SJCRH30 (cell line): ENCODE measurements at regions not wholly inside any gene's neighbourhood (a gene's known extent, or its start where the extent isn't known, plus 50 kb on each side); places are given as distances from the start of the nearest gene placed in this dataset.
"Not testable (repeated sequence)": the region's sequence is repeated elsewhere in the genome, so short reads cannot be mapped to it uniquely, and the experiment has no call there.

Experiments
- DNase-seq, 2 experiments: peaks; one replicate each; pipeline ENCODE4 v3.0.0-alpha.2; 2015 to 2020
- H3K27ac ChIP-seq: fragments of 250-450 bp; sonication (Bioruptor Pico); 2 replicates; pipeline ENCODE4 v1.5.1; 2020; ENCODE audit warnings: mild to moderate bottlenecking, moderate library complexity
- H3K27me3 ChIP-seq: fragments of 250-450 bp; sonication (Bioruptor Pico); 2 replicates; pipeline ENCODE4 v1.5.1; 2020; ENCODE audit warnings: mild to moderate bottlenecking, moderate library complexity
- H3K36me3 ChIP-seq: fragments of 250-450 bp; sonication (Bioruptor Pico); 2 replicates; pipeline ENCODE4 v1.5.1; 2020; ENCODE audit warnings: mild to moderate bottlenecking, moderate library complexity
- H3K4me1 ChIP-seq: fragments of 250-450 bp; sonication (Bioruptor Pico); 2 replicates; pipeline ENCODE4 v1.5.1; 2020; ENCODE audit warnings: mild to moderate bottlenecking, moderate library complexity
- H3K4me3 ChIP-seq: fragments of 250-450 bp; sonication (Bioruptor Pico); 2 replicates; pipeline ENCODE4 v1.5.1; 2020; ENCODE audit warnings: mild to moderate bottlenecking, moderate library complexity
- H3K9me3 ChIP-seq: fragments of 250-450 bp; sonication (Bioruptor Pico); replicated peaks from 2 replicates; pipeline ENCODE4 v1.5.1; 2020; ENCODE audit warnings: mild to moderate bottlenecking, moderate library complexity

DNA sequence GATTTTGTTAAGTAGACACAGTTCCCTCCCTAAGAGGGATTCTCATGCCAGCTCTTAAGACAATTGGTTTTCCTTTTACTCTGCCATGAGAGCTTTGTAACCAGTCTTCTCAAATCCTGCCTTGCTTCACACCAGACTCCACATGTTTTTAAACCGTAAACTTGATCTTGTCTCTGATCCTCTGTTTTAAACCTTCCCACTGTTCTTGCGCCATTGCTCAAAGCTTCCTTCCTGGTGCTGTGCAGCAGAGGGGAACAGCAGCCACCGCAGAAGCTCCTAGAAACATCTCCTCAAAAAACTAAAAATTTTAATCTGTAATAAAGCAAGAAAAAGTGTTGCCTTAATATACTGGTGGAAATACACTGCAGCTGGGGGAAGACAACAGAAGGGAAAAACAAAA is 154.5 kb upstream of the SATB1 start:
- no peaks in the 10 kb centered on the region for H3K27me3 ChIP-seq
- H3K4me1 ChIP-seq = no peaks in the 10 kb centered on the region
- H3K4me3 ChIP-seq = no peak overlapping the region
- no peak for DNase-seq
- no peak overlapping the region for H3K27ac ChIP-seq
- H3K36me3 ChIP-seq = no peaks in the 10 kb centered on the region
- H3K9me3 ChIP-seq = no peaks in the 10 kb centered on the region

DNA sequence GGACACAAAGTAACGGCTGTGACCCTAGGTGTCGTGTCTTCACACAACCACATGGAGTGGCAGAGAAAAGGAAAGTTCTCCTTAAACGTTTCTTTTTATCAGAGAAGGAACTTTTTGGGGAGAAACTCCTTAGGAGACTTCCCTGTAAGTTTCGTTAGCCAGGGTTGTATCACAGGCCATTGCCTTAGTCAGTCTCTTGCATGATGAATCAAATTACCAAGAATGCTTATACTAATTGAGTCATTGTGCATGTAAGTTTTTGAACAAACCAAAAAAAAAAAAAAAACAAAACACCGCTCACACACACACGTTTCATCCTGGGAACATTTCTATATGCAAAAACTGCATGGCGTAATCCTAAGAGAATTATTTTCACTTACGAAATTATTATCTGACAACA is 150.4 kb upstream of the SATB1 start:
- Histone ChIP-seq H3K27me3 (no peaks in the 10 kb centered on the region), H3K4me3 (no peak overlapping the region), H3K36me3 (no peaks in the 10 kb centered on the region), H3K9me3 (no peaks in the 10 kb centered on the region), H3K4me1 (no peaks in the 10 kb centered on the region), H3K27ac (no peak overlapping the region)
- no peak for DNase-seq

DNA sequence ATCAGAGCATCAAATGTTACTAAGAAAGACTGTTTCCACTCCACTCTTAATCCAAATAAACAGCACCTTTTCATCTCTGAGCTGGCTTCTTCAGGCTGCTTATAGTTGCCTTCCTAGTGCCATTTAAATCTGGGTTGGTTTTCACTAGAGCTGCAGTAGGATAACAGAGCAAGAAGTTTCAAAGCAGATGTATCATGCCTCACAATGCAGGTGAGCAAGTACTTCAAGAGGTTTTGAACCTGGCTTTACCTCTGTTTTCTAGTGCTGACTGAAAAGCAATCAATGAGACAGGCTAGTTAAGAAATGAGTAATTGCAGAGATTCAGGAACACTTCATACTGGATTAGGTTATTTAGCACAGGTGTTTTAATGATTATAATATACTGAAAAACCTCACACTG is 147.7 kb upstream of the SATB1 start:
- H3K27me3 ChIP-seq = no peaks in the 10 kb centered on the region
- H3K4me1 ChIP-seq = no peaks in the 10 kb centered on the region
- H3K9me3 ChIP-seq = no peaks in the 10 kb centered on the region
- H3K36me3 ChIP-seq = no peaks in the 10 kb centered on the region
- H3K4me3 ChIP-seq = no peak overlapping the region
- H3K27ac ChIP-seq = no peak overlapping the region
- no peak for DNase-seq

DNA sequence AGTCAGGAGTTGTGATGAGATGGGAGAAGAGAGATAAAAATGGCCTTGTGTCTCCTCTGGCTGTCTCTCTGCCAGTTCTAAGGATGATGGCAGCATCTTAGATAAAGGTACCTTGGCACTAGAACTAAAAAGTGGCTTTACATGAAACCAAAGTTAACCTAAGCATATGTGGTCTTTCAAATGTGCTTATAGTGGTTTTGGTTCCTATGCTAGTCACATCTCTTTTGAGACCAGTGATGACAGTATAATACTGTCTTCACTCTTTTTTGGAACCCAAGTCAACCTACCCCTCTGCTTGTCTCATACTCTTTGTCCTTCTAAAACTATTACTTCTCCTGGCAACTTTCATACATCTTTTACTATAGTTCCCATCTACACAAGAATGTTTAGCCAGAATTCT is 142.2 kb upstream of the SATB1 start:
- Histone ChIP-seq H3K27ac (no peak overlapping the region), H3K4me3 (no peak overlapping the region), H3K27me3 (no peaks in the 10 kb centered on the region), H3K4me1 (no peaks in the 10 kb centered on the region), H3K9me3 (no peaks in the 10 kb centered on the region), H3K36me3 (no peaks in the 10 kb centered on the region)
- no peak for DNase-seq

DNA sequence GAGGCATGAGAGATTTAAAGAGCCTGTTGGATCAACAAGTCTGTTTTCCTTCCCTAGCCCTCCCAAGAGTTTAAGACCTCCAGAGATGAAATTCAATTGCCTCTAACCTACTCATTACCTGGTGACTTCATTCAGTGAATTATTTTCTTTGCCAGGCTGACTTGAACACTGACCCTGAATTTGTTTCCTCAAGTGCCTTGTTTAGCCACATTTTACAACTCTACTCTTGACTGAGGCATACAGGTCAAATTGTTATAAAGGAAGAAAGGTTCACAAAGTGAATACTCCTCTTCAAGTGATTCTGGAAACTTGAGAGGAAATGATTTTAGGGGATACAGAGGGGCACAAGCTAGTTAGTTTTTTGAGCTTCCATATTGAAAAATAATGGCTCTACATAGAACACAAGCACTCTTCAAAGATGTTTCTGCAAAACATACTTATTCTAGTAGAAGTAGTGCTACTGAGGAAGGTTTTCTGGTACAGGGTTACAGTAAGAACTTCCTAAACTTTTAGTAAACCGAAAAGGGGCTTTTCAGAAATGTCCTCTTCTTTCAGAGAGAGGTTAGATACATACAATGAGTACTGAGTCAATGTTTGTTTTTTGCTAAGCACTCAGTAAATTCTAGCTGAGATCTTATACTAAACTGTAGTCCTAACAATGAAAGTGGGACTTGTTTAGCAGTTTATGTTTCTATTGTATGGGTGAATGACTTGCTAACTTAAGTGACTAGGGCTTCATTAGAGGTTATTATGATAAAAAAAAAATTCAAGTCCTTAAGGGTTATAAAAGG is 137.4 kb upstream of the SATB1 start:
- DNase-seq = no peak
- no peaks in the 10 kb centered on the region; the same call in 1 of the 2 replicates for H3K27me3 ChIP-seq
- H3K27ac ChIP-seq = no peak overlapping the region
- H3K4me3 ChIP-seq = no peak overlapping the region
- H3K36me3 ChIP-seq = no peaks in the 10 kb centered on the region
- H3K4me1 ChIP-seq = no peaks in the 10 kb centered on the region
- H3K9me3 ChIP-seq = no peaks in the 10 kb centered on the region

DNA sequence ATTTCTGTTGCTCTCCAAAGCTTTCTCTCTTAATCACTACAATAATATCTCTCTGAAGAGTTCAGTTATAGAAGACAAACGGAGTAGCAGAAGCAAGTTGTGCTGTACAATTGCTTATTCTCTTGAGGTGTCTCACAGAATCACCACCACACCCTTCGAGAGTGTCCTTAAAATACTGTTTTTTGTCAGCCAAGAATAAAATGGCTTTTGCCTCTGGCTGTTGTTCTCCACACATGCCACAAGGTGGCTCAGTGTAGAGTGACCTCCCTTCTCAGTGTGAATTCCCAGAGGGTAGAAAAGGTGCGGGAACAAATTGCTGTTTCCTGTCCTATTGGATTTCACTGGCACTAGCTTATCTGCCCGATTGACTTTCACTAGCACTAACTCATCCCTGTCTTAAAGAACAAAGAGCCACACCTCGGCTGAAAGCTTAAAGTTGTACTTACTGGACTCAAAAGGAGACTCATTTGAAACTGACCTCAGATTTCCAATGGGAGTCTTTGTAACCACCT is 134.2 kb upstream of the SATB1 start:
- Histone ChIP-seq H3K4me3 (no peak overlapping the region), H3K36me3 (no peaks in the 10 kb centered on the region), H3K27me3 (no peaks in the 10 kb centered on the region; the same call in 1 of the 2 replicates), H3K9me3 (no peaks in the 10 kb centered on the region), H3K27ac (no peak overlapping the region), H3K4me1 (no peaks in the 10 kb centered on the region)
- DNase-seq = peak; percentile 23 to 62

DNA sequence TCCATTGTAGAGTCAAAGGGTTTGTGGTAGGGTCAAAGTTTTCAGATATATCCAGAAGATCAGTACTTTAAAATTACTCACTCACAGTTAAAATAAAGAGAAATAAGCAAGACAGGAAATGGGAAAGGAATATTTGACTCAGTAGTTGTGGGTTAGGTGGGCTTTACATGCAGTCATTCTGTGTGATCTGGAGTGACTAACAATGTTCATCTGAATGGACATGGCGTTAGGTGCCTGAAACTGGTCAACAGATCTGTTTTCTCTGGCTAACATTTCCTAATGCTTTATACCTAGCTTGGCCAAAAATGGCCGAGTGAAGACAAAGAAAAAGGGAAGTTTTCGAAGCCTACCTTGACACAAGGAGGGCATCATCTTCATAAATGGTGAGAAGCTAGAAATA is 133.4 kb upstream of the SATB1 start:
- Histone ChIP-seq H3K9me3 (no peaks in the 10 kb centered on the region), H3K27ac (no peak overlapping the region), H3K4me3 (no peak overlapping the region), H3K36me3 (no peaks in the 10 kb centered on the region), H3K4me1 (no peaks in the 10 kb centered on the region), H3K27me3 (no peaks in the 10 kb centered on the region; the same call in 1 of the 2 replicates)
- no peak for DNase-seq

DNA sequence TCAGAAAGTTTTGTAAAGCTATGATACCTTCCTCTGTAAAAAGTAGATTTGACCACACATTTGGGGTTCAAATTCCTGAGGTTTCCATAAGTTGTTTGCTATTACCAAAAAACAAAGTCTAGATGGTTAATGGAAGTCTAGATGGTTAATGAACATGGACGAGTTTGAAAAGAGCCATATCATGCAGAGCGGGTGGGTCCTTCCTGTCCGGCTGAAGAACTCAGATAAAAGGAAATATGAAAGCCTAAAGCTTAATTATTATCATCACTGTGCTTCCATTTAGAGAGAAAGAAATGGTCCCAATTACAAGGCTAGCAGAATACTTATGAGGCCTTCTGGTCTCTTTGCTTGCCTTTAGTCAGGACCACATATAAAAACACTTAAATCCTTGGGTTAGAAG is 132.1 kb upstream of the SATB1 start:
- no peak overlapping the region for H3K4me3 ChIP-seq
- no peaks in the 10 kb centered on the region; the same call in 1 of the 2 replicates for H3K27me3 ChIP-seq
- DNase-seq = no peak
- no peaks in the 10 kb centered on the region for H3K9me3 ChIP-seq
- no peaks in the 10 kb centered on the region for H3K4me1 ChIP-seq
- H3K36me3 ChIP-seq = no peaks in the 10 kb centered on the region
- H3K27ac ChIP-seq = no peak overlapping the region

DNA sequence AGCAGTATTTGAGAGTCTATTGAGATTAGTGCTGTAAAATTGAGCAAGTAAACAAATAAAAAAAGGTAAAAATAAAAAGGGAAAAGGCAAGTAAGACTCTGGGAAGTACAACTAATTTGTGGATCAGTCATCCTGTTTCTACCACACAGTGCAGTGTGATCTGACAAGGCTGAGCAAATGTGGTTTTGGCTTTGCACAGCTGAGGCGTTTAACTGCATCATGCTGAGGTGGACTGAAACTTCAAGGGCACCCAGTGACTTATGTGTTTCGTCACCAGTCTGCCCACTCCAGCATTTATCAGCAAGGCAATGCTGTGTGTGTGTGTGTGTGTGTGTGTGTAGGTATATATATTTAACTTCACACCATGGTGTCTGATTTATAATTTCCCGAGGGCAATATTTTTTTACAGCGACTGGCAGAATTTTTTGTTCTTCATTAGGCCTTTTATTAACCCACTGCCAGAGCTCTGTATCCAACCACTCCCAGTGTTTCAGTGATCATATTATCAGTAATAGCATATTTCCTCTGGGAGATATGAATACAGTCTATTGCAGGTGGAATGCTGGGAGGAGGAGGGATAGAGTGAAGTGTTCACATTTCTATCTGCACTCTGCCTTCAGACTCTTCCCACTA is 131.5 kb upstream of the SATB1 start:
- no peak overlapping the region for H3K27ac ChIP-seq
- H3K36me3 ChIP-seq = no peaks in the 10 kb centered on the region
- DNase-seq = peak in 1 of 2 experiments; percentile 4
- H3K27me3 ChIP-seq = no peaks in the 10 kb centered on the region; the same call in 1 of the 2 replicates
- H3K9me3 ChIP-seq = no peaks in the 10 kb centered on the region
- no peak overlapping the region for H3K4me3 ChIP-seq
- H3K4me1 ChIP-seq = no peaks in the 10 kb centered on the region

DNA sequence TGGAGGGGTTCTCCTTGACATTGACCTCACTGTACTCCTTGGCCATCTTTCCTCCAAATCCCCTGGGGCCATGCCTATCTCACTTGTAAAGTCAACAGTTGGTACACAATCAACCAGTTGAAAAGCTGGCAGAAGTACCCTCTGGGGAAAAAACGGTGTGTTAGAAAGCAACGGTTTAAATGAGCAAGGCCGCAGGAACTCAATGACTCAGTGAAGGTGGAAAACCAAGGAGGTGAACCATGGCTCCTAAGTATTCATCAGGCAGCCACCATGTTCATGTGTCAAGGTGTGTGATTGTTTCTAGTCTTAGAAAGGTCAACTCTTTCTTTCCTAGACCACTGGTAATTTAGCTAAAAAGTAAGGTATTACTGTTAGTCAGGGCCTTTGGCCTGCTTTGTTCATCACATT is 130.9 kb upstream of the SATB1 start:
- Histone ChIP-seq H3K36me3 (no peaks in the 10 kb centered on the region), H3K9me3 (no peaks in the 10 kb centered on the region), H3K4me1 (no peaks in the 10 kb centered on the region), H3K27ac (no peak overlapping the region), H3K4me3 (no peak overlapping the region), H3K27me3 (no peaks in the 10 kb centered on the region; the same call in 1 of the 2 replicates)
- no peak for DNase-seq

DNA sequence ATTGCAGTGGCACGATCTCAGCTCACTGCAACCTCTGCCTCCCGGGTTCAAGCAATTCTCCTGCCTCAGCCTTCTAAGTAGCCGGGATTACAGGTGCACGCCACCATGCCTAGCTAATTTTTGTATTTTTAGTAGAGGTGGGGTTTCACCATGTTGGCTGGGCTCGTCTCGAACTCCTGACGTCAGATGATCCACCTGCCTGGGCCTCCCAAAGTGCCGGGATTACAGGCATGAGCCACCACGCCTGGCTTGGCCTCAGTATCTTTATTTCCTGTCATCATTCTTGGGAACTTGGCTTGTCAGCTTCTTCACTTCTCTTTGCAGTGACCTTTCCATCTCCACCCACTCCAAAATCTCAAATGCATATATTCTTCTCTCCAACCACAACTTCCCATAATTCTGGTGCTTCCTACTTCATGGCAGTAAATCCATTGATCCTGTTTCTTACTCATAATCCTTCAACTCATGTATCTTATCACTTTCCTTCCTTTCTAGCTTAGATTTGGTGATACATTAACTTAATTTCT is 127.5 kb upstream of the SATB1 start:
- H3K4me1 ChIP-seq, DNase-seq, H3K36me3 ChIP-seq, H3K27me3 ChIP-seq, H3K4me3 ChIP-seq, H3K9me3 ChIP-seq, H3K27ac ChIP-seq: not testable (repeated sequence)

DNA sequence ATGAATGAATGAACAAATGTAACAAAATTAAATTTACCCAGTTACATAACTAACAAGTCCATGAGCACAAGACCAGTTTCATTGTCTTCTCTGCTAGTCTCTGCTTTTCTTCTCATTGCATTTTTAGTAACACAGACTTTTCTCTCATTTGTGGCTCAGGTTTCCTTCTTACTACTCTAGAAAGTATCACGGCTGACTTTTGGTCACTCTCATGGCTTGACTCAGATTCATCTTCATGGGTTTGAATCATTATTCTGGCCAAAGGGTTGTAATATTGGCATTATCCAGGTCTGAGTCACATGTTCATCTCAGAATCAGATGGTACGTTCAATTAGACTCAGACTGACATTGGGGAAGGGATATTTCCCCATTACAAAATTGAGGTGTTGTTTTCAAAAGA is 121.5 kb upstream of the SATB1 start:
- Histone ChIP-seq H3K36me3 (no peaks in the 10 kb centered on the region), H3K27ac (no peak overlapping the region), H3K27me3 (no peaks in the 10 kb centered on the region), H3K4me3 (no peak overlapping the region), H3K4me1 (no peaks in the 10 kb centered on the region), H3K9me3 (no peaks in the 10 kb centered on the region)
- no peak for DNase-seq

DNA sequence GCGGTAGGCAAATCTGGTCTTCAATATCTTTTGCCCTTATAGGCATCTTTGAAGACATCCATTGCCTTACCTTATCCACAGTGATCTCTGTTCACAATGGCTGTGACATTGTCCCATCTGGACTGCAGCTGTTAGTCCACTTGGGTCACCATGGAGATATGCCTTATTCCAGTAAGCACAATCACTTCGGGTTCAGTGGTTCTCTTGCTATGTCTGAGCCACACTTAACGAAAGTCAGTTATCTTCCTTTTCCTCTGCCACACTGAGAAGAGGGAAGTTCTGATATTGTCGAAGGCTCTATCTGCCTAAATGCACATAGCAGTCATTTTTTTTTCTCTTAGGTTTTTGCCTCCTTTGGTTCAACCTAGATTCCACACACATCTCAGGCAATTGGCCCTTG is 119.0 kb upstream of the SATB1 start:
- no peak for DNase-seq
- no peaks in the 10 kb centered on the region for H3K27me3 ChIP-seq
- H3K4me1 ChIP-seq = no peaks in the 10 kb centered on the region
- H3K36me3 ChIP-seq = no peaks in the 10 kb centered on the region
- no peak overlapping the region for H3K27ac ChIP-seq
- H3K4me3 ChIP-seq = no peak overlapping the region
- no peaks in the 10 kb centered on the region for H3K9me3 ChIP-seq

DNA sequence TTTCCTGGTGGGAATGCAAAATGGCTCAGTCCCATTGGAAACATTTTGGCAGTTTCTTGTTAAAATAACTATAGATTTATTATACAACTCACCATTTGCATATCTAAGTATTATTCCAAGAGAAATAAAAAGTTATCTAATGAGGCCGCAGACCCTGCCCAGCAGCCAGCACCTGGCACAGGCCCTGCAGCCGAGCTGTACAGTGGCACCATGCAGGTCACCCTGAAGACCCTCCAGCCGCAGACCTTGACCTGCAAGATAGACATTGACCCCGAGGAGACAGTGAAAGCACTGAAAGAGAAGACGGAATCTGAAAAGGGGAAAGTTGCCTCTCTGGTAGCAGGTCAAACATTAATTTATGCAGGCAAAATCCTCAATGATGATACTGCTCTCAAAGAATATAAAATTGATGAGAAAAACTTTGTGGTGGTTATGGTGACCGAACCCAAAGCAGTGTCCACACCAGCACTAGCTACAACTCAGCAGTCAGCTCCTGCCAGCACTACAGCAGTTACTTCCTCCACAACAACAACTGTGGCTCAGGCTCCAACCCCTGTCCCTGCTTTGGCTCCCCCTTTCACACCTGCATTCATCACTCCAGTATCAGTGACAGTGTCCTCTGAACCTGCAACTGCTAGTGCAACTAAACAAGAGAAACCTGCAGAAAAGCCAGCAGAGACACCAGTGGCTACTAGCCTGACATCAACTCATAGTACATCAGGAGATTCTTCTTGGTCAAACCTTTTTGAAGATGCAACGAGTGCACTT is 113.5 kb upstream of the SATB1 start:
- H3K4me1 ChIP-seq = no peaks in the 10 kb centered on the region
- no peak for DNase-seq
- no peak overlapping the region for H3K27ac ChIP-seq
- no peak overlapping the region for H3K4me3 ChIP-seq
- no peaks in the 10 kb centered on the region for H3K9me3 ChIP-seq
- H3K27me3 ChIP-seq = no peaks in the 10 kb centered on the region
- H3K36me3 ChIP-seq = no peaks in the 10 kb centered on the region

DNA sequence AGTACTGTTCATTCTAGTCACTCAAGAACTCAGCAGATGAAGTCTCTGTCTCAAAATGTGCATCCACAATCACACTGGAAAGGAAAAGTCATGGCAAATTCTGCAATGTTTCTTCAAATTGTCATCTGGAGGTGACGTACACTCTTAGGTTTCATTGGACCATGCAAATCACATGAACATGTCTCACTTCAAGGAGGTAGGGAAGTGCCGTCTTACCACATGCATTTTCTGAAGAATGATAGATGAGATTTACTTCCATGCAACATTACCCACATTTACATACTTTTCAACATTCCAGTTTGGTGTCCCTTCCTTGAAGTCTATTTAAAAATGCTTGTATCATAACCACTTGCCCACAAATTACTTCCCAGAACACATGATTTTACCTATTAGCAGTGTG is 107.9 kb upstream of the SATB1 start:
- Histone ChIP-seq H3K27me3 (no peaks in the 10 kb centered on the region), H3K4me1 (no peaks in the 10 kb centered on the region)
- DNase-seq = no peak

More for the DNA sequence above, 107.9 kb upstream of the SATB1 start:
- no peaks in the 10 kb centered on the region for H3K36me3 ChIP-seq
- no peak overlapping the region for H3K4me3 ChIP-seq
- H3K9me3 ChIP-seq = no peaks in the 10 kb centered on the region
- no peak overlapping the region for H3K27ac ChIP-seq
